Lung microvascular endothelial cell (primary cell): ENCODE measurements at regions not wholly inside any gene's neighbourhood (a gene's known extent, or its start where the extent isn't known, plus 50 kb on each side); places are given as distances from the start of the nearest gene placed in this dataset.
"Not testable (repeated sequence)": the region's sequence is repeated elsewhere in the genome, so short reads cannot be mapped to it uniquely, and the experiment has no call there.

ENCODE experiments used
- DNase-seq, 2 donors: peaks; one replicate each; pipeline versions ENCODE4 v3.0.0 to v3.0.0-alpha.2; 2010; ENCODE audit warnings: low read depth in 2 of 2

- no peak for DNase-seq
Observed at GRCh38 chr18:41899535-41899934, 55.5 kb upstream of the PIK3C3 start.

DNA sequence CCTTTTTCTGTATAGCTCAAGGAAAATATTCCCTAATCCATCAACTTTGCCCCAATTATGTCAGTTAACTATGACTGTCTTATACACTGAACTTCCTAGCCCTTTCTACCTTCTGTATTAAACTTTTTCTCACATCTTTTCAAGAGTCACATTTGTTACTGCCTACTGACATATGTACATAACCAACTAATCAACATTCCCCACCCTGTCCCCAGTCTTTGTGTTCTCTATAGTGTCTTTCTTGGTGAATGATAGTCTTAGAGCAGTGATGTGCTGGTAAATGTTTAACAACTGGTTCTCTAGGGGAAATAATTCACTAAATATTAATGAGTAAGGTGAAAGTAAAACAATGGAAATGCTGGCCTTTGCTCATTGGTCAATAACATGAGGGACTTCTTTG is 61.6 kb upstream of the PIK3C3 start:
- DNase-seq = no peak

DNA sequence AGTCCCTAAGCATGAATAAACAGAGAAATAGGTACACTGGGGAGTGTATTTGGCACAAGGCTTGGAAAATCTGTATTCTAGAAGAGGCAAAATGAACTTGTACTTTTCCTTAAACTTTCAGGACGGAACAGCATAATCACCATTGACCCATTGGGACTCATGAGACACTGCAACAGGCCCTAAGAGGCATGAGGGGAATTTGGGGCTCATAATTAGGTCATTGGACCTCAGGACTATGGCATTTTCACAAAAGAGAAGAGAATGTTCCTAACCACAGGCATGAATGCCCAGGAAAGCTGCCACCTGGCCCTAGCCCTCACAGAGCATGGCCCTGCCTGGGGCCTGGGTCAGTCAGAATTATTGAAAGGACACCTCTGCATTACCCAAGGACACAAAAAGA is 67.9 kb upstream of the PIK3C3 start:
- no peak for DNase-seq

- no peak for DNase-seq
Observed at GRCh38 chr18:41886126-41886807, 68.8 kb upstream of the PIK3C3 start.

DNA sequence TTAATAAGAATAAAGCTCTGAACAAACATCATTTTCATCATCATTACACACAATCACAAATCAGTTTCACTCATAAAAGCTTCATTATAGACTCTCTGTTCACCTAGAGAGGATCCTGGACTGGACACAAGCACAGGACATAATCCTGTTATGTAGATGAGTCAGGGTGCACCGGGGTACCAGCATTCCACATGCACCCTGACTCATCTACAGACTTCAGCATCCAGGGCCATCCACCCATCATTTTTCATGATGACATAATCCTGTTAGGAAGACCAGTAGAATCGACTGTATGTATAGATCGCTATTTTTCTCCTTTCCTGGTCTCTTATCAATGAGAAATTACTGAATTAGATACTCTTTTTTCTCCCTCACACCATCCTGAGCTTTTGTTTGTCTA is 73.7 kb upstream of the PIK3C3 start:
- DNase-seq = no peak

DNA sequence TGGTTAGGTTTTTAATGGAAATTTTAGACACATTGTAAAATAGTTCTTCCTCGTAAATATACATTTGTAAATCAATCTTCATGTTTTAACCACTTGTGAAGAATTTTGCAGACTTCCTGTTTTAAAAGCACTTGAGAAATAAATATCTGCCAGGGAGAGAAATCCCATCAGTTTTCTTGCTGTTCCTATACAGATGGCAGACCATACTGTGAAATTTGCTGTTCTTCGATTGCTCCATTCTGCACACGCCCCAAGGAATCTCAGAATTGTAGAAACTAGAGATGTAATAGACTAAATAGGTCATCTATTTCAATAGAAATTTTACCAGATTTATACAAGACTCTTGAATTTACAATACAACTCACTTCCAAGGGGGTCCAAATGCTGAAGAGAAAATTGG is 75.8 kb upstream of the PIK3C3 start:
- no peak for DNase-seq

DNA sequence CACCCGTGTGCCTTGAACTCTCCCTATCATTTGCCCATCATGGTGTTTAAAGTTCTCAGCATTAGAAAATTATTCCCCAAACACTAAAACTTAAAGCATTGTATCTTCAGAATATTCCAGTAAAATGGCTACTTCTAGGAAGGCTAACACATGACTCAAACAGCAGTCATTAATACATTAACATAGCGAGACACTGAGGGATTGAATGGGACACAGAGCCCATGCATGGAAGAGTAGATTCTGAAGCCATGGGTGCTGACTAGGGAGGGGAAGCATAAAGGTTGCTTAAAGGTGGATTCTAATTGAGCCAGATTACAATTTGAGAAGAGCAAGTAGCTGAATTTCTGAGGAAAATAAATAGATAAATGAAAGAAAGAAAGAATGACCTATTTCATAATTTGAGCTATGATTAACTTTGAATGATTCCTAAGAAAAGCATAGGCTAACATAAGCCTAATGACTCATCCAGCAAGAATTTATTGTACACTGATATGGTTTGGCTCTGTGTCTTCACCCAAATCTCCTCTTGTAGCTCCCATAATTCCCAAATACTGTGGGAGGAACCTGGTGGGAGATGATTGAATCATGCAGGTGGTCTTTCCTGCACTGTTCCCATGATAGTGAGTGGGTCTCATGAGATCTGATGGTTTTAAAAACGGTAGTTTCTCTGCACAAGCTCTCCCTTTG is 79.8 kb upstream of the PIK3C3 start:
- no peak for DNase-seq

- DNase-seq = no peak
Observed at GRCh38 chr18:41873730-41874129, 81.3 kb upstream of the PIK3C3 start.

GRCh38 chr18:41872206-41872605 is 82.8 kb upstream of the PIK3C3 start:
- no peak for DNase-seq

DNA sequence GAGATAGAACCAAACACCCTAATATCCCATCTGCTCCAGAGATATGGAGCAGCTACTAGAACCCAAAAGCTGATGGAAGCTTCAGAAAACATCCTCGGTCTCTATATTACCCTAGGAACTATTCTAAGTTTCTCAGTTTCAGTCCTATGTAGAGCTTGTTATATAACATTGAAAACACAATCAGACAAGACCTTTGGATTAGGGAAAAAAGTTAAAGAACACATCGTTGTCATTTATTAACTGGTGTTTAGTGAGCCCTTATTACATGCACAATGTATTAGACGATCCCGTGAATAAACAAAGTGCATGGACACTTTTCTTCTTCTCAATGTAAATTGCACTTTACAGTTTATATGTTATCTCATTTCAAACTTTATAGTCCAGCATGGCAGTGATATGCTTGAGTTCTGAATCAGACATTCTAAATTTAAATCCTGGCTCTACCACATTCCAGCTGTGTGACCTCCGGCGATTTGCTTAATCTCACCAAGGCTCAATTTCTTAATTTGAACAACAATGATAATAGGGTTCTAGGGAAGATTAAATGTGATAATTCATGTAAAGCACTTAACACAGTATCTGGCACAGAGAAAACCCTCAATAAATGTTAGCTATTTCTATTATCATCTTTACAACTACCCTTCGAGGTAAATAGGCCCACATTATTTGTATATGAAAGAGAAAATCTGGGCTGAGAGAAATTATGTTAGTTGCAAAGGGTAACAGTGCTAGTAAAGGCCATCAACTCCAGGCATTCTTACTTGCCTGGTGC is 83.6 kb upstream of the PIK3C3 start:
- no peak for DNase-seq

GRCh38 chr18:41870817-41871216 is 84.2 kb upstream of the PIK3C3 start:
- no peak for DNase-seq

- DNase-seq = no peak
Observed at GRCh38 chr18:41870191-41870590, 84.8 kb upstream of the PIK3C3 start.

GRCh38 chr18:41865796-41866195 is 89.2 kb upstream of the PIK3C3 start:
- not testable (repeated sequence) for DNase-seq

DNA sequence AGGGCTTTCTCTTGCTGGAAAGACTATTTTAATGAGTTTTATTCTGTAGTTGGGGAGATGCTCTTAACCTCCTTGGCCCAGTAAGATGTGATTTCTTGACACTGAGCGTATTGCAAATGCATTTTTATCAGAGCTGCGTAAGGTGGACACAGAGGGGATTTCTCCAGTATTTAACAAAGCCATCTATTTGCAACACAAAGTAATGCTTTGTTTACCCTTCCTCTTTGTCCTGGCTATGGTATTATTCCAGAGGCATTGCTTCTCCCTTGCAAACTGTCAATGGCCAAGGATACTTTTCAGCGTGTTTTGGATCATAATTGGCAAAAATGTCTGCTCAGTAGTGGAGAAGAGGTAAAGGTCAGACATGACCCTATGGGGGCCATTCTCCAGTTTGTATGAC is 90.8 kb upstream of the PIK3C3 start:
- DNase-seq = no peak

GRCh38 chr18:41862921-41863320 is 92.1 kb upstream of the PIK3C3 start:
- DNase-seq = no peak

- no peak for DNase-seq
Observed at GRCh38 chr18:41860987-41861386, 94.0 kb upstream of the PIK3C3 start.

- no peak for DNase-seq
Observed at GRCh38 chr18:41858761-41859555, 96.1 kb upstream of the PIK3C3 start.

DNA sequence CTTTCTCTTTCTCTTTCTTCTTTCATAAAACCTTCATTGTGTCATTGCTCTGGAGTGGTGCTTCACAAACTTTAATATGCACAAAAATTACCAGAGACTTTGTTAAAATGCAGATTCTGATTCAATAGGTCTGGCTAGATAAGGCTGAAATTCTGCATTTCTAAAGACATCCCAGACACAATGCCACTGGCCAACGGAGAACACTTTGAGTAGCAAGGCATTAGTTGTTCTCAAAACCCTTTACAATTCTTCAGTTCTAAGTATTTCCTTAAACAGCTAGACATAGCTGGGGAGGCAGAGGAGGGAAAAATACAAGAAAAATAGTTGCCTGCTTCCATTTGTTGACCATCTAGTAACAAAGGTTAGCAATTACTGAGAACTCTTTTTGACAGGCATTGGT is 101.8 kb upstream of the PIK3C3 start:
- no peak for DNase-seq

DNA sequence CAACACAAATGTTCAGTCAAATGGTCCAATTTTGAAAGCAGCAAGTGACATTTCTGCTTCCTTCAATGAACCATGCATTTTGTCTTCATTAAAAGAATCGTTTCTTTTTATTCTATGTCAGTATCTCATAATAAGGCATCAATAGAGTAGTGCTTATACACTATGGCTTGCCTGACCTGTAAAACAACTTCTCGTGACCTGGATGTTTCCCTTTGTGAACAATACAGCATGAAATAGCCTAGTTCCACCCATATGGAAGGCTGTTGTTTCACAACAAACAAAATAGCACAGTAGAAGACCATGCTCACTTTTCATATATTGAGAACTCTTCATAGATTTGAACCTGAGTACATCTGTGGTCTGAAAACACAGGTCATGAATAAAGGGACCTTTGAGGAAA is 104.3 kb upstream of the PIK3C3 start:
- DNase-seq = no peak

DNA sequence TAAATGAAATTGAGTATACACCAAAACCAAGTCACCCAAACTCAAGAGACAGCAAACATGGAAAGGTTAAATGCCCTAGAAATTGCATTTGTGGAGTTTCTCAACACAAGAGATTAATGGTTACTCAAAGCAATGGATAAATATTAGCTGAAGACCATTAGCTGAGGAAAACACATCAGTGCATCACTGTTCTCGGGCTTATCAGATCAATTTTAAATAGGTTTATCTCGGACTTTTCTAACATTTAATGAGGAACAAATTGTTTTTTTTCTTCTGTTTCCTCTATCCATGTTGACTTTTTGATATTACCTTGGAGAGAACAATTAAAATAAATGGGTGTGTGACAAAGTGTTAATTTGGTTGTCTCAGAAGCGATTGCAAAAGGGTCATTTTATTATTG is 105.4 kb upstream of the PIK3C3 start:
- no peak for DNase-seq

DNA sequence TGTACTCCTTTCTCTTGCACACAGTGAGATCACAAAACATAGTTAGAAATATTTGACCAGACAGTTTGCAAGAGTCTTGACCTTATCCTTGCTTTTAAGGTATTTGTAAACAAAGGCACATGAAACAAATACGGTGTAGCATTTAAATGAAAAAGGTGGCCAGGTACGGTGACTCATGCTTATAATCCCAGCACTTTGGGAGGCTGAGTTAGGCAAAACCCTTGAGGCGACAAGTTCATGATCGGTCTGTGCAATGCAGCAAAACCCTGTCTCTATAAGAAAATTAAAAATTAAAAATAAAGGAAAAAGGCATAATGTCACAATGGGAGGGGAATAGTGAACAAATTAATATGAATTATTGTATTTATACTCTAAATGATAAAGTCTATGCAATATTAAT is 109.5 kb upstream of the PIK3C3 start:
- DNase-seq = no peak

DNA sequence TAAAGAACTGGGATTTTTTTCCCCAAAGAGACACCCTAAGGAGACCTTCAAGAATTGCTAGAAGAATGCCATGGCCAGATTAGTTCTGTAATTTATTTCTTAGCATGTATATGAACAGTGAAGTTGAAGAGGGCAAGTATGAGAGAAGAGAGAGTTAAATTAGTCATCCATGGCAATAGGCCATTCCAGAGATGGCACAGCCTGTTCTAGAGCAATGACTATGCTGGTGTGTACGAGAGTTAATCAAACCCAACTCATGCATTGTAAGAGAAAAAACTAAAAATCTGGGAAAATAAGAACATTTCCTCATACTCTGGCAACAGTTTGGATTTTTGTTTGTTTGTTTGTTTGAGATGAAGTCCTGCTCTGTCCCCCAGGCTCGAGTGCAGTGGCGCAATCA is 112.1 kb upstream of the PIK3C3 start:
- no peak for DNase-seq
